ENCODE measurements at regions not wholly inside any gene's neighbourhood (a gene's known extent, or its start where the extent isn't known, plus 50 kb on each side); places are given as distances from the start of the nearest gene placed in this dataset.

DNA sequence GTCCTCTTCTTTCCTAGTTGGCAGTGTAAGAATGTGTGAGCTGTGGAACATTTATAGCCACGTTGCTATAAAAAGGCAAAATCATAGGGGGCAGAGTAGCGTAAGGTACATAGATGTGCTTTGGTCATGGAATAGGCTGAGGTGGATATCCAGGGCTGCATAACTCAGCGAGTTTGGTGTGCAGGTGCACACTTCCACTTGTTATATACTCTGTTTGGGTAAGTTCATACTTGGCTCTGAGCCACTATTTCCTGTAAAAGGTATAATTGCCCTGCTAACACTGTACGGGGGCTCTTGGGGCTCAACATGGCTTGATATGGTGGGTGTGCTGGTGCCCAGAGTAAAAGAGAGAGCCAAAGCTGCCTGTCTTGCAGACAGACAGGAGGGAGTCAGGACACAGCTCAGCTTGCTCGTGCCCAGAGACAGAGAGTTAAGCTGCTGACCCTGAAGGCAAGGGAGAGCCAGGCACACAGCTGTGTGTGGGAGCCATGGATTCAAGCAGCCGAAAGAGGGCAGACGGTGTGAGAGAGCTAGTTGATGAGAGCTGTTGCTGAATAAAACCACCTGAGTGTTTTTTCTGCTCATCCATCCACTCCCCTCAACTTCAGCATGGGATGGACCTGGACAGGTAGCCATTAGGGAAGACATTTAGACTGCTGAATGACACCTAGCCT lies 126.7 kb downstream of the DKK1 start:
- TF ChIP-seq, protein P1, sequence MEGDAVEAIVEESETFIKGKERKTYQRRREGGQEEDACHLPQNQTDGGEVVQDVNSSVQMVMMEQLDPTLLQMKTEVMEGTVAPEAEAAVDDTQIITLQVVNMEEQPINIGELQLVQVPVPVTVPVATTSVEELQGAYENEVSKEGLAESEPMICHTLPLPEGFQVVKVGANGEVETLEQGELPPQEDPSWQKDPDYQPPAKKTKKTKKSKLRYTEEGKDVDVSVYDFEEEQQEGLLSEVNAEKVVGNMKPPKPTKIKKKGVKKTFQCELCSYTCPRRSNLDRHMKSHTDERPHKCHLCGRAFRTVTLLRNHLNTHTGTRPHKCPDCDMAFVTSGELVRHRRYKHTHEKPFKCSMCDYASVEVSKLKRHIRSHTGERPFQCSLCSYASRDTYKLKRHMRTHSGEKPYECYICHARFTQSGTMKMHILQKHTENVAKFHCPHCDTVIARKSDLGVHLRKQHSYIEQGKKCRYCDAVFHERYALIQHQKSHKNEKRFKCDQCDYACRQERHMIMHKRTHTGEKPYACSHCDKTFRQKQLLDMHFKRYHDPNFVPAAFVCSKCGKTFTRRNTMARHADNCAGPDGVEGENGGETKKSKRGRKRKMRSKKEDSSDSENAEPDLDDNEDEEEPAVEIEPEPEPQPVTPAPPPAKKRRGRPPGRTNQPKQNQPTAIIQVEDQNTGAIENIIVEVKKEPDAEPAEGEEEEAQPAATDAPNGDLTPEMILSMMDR (IDR thresholded peaks at IDR 0.05; ENCODE audit: low read depth, low read length) = no peak
- no peak overlapping the region for H3K4me3 ChIP-seq (ENCODE audit: low read depth, low read length)

DNA sequence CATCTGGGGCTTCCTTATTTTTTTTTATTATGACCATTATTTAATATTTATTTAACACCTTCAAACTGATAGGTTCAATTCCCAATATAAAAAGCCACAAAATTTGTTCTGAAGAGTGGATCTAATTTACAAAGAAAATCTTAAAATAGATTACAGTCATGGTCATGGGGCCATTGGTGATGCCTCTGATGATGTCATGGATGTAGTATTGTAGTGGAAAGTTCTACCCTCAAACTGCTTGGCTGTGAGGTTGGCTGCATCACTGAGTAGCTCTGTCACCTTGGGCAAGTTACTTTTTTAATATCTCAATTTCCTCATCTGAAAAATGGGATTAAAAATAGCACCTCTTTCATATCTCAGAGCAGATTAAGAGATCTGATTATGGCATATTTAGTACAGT lies 128.5 kb downstream of the DKK1 start:
- no peak overlapping the region for H3K4me3 ChIP-seq (ENCODE audit: low read depth, low read length)

DNA sequence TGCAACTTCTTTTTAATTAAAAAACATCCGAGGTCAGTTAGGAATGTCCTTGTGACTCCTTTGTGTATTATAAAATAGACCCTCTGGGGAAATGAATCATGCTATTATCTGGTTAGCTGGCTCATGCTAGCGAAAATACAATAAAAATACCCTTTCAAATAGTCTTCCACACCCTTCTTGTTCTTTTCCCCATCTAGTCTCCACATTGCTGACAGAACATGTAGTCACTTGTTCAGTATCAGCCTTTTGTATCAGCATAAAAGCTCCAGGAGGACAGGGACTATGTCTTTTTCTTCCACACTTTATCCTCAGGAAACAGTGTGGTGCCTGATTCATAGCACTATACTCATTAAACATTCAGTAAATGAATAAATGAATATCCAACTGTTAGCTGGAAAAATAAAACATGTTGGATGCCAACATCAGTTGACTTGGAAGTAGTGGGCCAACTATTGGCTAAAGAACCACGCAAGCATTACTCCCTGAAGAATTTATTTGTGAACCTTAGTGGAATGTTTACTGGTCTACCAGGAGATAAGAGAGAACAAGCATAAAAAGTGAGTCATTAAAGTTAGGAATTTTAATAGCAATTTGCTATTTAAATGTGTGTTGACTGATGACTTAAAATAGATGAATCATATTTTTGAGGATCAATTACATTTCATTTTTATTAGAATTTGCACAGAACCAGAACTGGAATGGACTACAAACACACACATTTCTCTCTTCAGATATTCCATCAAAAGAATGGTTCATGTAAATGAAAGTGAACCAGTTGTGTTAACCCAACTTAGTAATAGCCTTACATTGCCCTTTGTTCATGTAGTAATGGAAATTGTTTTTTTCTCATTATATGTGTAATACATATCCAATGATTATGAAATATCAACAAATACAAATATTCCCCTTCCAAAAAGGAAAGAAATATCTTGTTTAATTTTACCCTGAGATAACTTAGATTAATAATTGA lies 129.6 kb downstream of the DKK1 start:
- H3K4me3 ChIP-seq (ENCODE audit: low read depth, low read length) = no peak overlapping the region

More for the DNA sequence above, 128.5 kb downstream of the DKK1 start:
- TF ChIP-seq, protein P1 (IDR thresholded peaks at IDR 0.05; ENCODE audit: low read depth, low read length) = no peak

DNA sequence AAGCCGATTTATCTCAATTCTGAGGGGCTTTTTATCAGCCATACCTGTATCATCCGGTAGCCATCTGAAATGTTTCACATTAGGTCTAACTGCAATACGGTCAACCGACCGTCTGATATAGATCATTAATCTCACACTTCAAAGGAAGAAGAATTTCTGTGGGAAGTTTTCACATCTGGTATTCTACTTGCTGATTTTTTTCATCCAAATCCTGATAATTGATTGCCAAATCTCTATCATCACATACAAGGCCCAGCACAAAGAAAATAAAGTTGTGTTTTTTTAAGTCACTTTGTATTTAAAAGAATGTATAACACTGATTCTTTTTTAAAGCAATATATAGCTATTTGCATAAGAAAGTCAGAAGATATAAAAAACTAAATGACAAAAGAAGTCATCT lies 132.3 kb downstream of the DKK1 start:
- TF ChIP-seq, protein P1 (IDR thresholded peaks at IDR 0.05; ENCODE audit: low read depth, low read length) = no peak
- H3K4me3 ChIP-seq (ENCODE audit: low read depth, low read length) = no peak overlapping the region

More for the DNA sequence above, 129.6 kb downstream of the DKK1 start:
- TF ChIP-seq, protein P1 (IDR thresholded peaks at IDR 0.05; ENCODE audit: low read depth, low read length) = no peak

DNA sequence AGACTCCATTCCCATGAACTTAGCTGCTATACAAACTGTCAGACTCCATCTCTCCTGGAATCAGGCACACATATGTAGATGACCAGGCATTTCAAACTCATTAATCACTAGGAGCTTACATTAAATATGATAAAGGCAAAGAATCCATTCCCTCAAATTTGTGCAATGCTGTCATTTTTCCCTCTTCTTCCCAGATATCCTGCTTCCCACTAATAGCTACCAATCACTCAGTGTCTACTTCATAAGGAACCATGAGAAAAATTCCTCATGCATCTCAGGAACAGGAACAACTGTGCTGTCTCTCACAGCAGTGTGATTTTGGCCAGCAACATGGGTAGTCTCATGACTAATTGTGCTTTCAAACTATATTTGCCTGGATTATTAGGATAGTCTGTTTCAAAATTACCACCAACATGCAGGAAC lies 133.9 kb downstream of the DKK1 start:
- TF ChIP-seq, protein P1 (IDR thresholded peaks at IDR 0.05; ENCODE audit: low read depth, low read length) = no peak
- H3K4me3 ChIP-seq (ENCODE audit: low read depth, low read length) = no peak overlapping the region

DNA sequence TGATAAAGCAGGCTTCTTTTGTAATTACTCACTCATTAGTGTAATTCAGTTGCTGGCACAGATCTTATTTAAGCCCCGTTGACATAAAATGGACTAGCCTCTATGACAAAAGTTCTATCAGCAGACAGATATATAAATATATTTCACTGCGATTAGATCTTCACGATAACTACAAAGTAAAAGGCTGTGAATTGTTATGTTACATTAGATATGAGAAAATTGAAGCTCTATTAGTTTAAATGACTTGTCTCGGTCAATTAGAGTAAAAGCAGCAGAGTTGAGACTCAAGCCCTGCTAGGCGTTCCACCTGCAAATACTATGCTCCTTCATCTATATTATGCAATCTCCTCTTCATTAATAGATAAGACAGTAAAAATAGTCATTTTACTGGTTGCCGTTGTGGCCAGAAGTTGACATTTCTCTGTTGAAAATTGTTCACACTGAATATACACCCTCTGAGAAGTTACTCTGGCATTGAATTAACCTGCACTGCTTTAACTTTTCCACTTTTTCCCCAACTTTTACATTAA lies 136.7 kb downstream of the DKK1 start:
- no peak overlapping the region for H3K4me3 ChIP-seq (ENCODE audit: low read depth, low read length)
- TF ChIP-seq, protein P1 (IDR thresholded peaks at IDR 0.05; ENCODE audit: low read depth, low read length) = no peak
